GM20431 (cell line): ENCODE measurements at regions not wholly inside any gene's neighbourhood (a gene's known extent, or its start where the extent isn't known, plus 50 kb on each side); places are given as distances from the start of the nearest gene placed in this dataset.
"Not testable (repeated sequence)": the region's sequence is repeated elsewhere in the genome, so short reads cannot be mapped to it uniquely, and the experiment has no call there.

Experiments used
- in situ Hi-C: fragments of 300-500 bp; cut with MseI, MboI; formaldehyde crosslinking; loops from one replicate; pipeline ENCODE4 v1.15.0; 2020; ENCODE audit warnings: low sequenced_read_pairs; ENCODE audit not compliant: unreplicated experiment

GRCh38 chr1:99361406-99361805, 97.1 kb downstream of the PLPPR4 start:
- in situ Hi-C loops = no loop called here

- in situ Hi-C loops = no loop called here
Observed at GRCh38 chr1:99363531-99363930, 99.2 kb downstream of the PLPPR4 start.

- in situ Hi-C loops = no loop called here
Observed at GRCh38 chr1:99365141-99365540, 100.8 kb downstream of the PLPPR4 start.

- in situ Hi-C loops = no loop called here
Observed at GRCh38 chr1:99365545-99365944, 101.3 kb downstream of the PLPPR4 start.

- in situ Hi-C loops = no loop called here
Observed at GRCh38 chr1:99369154-99369553, 104.9 kb downstream of the PLPPR4 start.

GRCh38 chr1:99370476-99370875, 106.2 kb downstream of the PLPPR4 start:
- in situ Hi-C loops = no loop called here

- in situ Hi-C loops = no loop called here
Observed at GRCh38 chr1:99371413-99371812, 107.1 kb downstream of the PLPPR4 start.

- in situ Hi-C loops = no loop called here
Observed at GRCh38 chr1:99374109-99374508, 109.8 kb downstream of the PLPPR4 start.

GRCh38 chr1:99374693-99375092, 110.4 kb downstream of the PLPPR4 start:
- in situ Hi-C loops = not testable (repeated sequence)

- in situ Hi-C loops = no loop called here
Observed at GRCh38 chr1:99384021-99384420, 119.7 kb downstream of the PLPPR4 start.

- in situ Hi-C loops = no loop called here
Observed at GRCh38 chr1:99385852-99386251, 121.6 kb downstream of the PLPPR4 start.

- in situ Hi-C loops = no loop called here
Observed at GRCh38 chr1:99396389-99396788, 132.1 kb downstream of the PLPPR4 start.

GRCh38 chr1:99397029-99397428, 132.7 kb downstream of the PLPPR4 start:
- in situ Hi-C loops = no loop called here

GRCh38 chr1:99397863-99398262, 133.6 kb downstream of the PLPPR4 start:
- in situ Hi-C loops = no loop called here

GRCh38 chr1:99401556-99401955, 137.3 kb downstream of the PLPPR4 start:
- in situ Hi-C loops = not testable (repeated sequence)

GRCh38 chr1:99404399-99404798, 140.1 kb downstream of the PLPPR4 start:
- in situ Hi-C loops = not testable (repeated sequence)

GRCh38 chr1:99405325-99405724, 141.0 kb downstream of the PLPPR4 start:
- in situ Hi-C loops = not testable (repeated sequence)

GRCh38 chr1:99407018-99407417, 142.7 kb downstream of the PLPPR4 start:
- in situ Hi-C loops = no loop called here

GRCh38 chr1:99424087-99424486, 159.8 kb downstream of the PLPPR4 start:
- in situ Hi-C loops = no loop called here

GRCh38 chr1:99429754-99430153, 165.5 kb downstream of the PLPPR4 start:
- in situ Hi-C loops = no loop called here

- in situ Hi-C loops = no loop called here
Observed at GRCh38 chr1:99438656-99439230, 174.5 kb downstream of the PLPPR4 start.

- in situ Hi-C loops = no loop called here
Observed at GRCh38 chr1:99439433-99440075, 175.3 kb downstream of the PLPPR4 start.
